HFFc6 (cell line): ENCODE measurements at regions not wholly inside any gene's neighbourhood (a gene's known extent, or its start where the extent isn't known, plus 50 kb on each side); places are given as distances from the start of the nearest gene placed in this dataset.

ENCODE experiments used
- DNase-seq: peaks from one replicate; pipeline ENCODE4 v3.0.0-alpha.2; 2018
- H3K27ac Mint-ChIP-seq: 2 replicates; pipeline ENCODE4 v1.8.0; 2020; ENCODE audit warnings: mild to moderate bottlenecking, mixed read lengths
- H3K27me3 Mint-ChIP-seq: 2 replicates; pipeline ENCODE4 v1.8.0; 2021; ENCODE audit warnings: mild to moderate bottlenecking, moderate library complexity, mixed read lengths; ENCODE audit not compliant: insufficient read depth
- H3K36me3 Mint-ChIP-seq: 2 replicates; pipeline ENCODE4 v1.8.0; 2021; ENCODE audit warnings: low read depth, mixed read lengths
- H3K4me1 Mint-ChIP-seq: 2 replicates; pipeline ENCODE4 v1.8.0; 2020; ENCODE audit warnings: low read depth, mixed read lengths
- H3K4me3 Mint-ChIP-seq: 2 replicates; pipeline ENCODE4 v1.8.0; 2020; ENCODE audit warnings: mild to moderate bottlenecking, moderate library complexity, mixed read lengths
- H3K9me3 Mint-ChIP-seq: 2 replicates; pipeline ENCODE4 v1.8.0; 2020; ENCODE audit warnings: mild to moderate bottlenecking, mixed read lengths
- TF ChIP-seq, protein P1 (sequence below): fragments of 200-600 bp; sonication (generic); IDR thresholded peaks from 2 replicates; pipeline ENCODE4 v1.5.0; 2021; ENCODE audit warnings: antibody characterized with exemption, mild to moderate bottlenecking

DNA sequence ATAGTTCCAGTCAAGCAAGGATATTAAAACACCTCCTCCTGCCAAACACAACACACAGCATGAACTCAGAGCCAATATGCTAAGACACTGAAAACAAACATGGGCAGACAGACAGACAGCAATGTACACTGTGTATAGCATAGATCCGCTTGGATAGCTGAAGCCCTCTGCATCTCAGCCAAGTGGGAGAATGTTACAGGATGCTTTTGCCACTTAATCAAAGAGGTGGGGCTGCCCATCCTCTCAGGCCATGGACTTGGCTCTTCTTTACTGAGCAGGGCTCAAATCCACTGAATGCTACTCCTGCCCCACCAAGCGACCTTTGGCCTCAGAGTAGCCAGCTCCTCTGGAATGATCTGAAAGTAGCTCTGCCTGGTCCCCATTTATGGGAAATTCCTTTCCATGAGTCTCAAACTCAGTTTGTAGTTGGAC is 64.7 kb upstream of the NGF start:
- no peak overlapping the region for H3K27ac Mint-ChIP-seq
- peaks cover 1% of the 10 kb centered on the region; the same call in 1 of the 2 replicates for H3K27me3 Mint-ChIP-seq
- peaks cover 4% of the 10 kb centered on the region; the same call in 1 of the 2 replicates for H3K36me3 Mint-ChIP-seq
- TF ChIP-seq, protein P1, sequence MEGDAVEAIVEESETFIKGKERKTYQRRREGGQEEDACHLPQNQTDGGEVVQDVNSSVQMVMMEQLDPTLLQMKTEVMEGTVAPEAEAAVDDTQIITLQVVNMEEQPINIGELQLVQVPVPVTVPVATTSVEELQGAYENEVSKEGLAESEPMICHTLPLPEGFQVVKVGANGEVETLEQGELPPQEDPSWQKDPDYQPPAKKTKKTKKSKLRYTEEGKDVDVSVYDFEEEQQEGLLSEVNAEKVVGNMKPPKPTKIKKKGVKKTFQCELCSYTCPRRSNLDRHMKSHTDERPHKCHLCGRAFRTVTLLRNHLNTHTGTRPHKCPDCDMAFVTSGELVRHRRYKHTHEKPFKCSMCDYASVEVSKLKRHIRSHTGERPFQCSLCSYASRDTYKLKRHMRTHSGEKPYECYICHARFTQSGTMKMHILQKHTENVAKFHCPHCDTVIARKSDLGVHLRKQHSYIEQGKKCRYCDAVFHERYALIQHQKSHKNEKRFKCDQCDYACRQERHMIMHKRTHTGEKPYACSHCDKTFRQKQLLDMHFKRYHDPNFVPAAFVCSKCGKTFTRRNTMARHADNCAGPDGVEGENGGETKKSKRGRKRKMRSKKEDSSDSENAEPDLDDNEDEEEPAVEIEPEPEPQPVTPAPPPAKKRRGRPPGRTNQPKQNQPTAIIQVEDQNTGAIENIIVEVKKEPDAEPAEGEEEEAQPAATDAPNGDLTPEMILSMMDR = no peak
- no peak overlapping the region for H3K4me3 Mint-ChIP-seq
- peaks cover 5% of the 10 kb centered on the region; the same call in 1 of the 2 replicates for H3K9me3 Mint-ChIP-seq
- no peaks in the 10 kb centered on the region for H3K4me1 Mint-ChIP-seq
- no peak for DNase-seq

DNA sequence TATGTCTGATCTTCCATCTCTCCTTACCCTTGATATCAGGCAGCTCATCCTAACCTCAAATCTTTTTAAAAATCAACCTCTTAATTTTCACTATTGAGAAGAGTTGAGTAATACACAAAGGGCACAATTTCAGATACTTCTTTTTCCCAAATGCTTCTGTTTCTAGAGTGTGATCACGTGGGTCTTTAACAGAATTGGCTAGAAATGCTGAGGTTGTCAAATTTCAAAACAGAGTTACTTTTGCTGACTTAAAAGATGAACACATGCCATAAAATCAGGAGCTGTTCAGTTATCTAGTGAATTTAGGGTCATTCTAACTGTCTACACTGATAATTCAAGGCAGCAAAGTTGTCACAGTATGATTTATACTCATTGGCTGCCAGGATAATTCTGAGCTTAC is 63.6 kb upstream of the NGF start:
- Mint-ChIP-seq H3K36me3 (peaks cover 4% of the 10 kb centered on the region; the same call in 1 of the 2 replicates), H3K9me3 (peaks cover 3% of the 10 kb centered on the region; the same call in 1 of the 2 replicates), H3K4me1 (no peaks in the 10 kb centered on the region), H3K27me3 (no peaks in the 10 kb centered on the region; the same call in 1 of the 2 replicates), H3K27ac (no peak overlapping the region), H3K4me3 (no peak overlapping the region)
- TF ChIP-seq, protein P1 = no peak
- DNase-seq = no peak

GRCh38 chr1:115400891-115401290 is 62.8 kb upstream of the NGF start:
- Mint-ChIP-seq H3K9me3 (peaks cover 5% of the 10 kb centered on the region; the same call in 1 of the 2 replicates), H3K36me3 (peaks cover 5% of the 10 kb centered on the region; the same call in 1 of the 2 replicates), H3K4me1 (no peaks in the 10 kb centered on the region), H3K27me3 (no peaks in the 10 kb centered on the region; the same call in 1 of the 2 replicates), H3K27ac (no peak overlapping the region), H3K4me3 (no peak overlapping the region)
- TF ChIP-seq, protein P1 = no peak
- no peak for DNase-seq

- DNase-seq = no peak
- Mint-ChIP-seq H3K4me1 (no peaks in the 10 kb centered on the region), H3K9me3 (peaks cover 8% of the 10 kb centered on the region; the same call in 1 of the 2 replicates), H3K27me3 (no peaks in the 10 kb centered on the region; the same call in 1 of the 2 replicates), H3K36me3 (peaks cover 7% of the 10 kb centered on the region; the same call in 1 of the 2 replicates), H3K27ac (no peak overlapping the region), H3K4me3 (no peak overlapping the region)
- TF ChIP-seq, protein P1 = no peak
These were observed 62.4 kb upstream of the NGF start for GRCh38 chr1:115400426-115400825.

GRCh38 chr1:115398745-115399144 is 60.7 kb upstream of the NGF start:
- Mint-ChIP-seq H3K4me1 (no peaks in the 10 kb centered on the region), H3K36me3 (peaks cover 12% of the 10 kb centered on the region), H3K9me3 (peaks cover 8% of the 10 kb centered on the region; the same call in 1 of the 2 replicates), H3K27me3 (no peaks in the 10 kb centered on the region; the same call in 1 of the 2 replicates), H3K27ac (no peak overlapping the region; the same call in 1 of the 2 replicates), H3K4me3 (no peak overlapping the region)
- TF ChIP-seq, protein P1 = no peak
- no peak for DNase-seq
